PFSK-1 (cell line): ENCODE measurements at regions not wholly inside any gene's neighbourhood (a gene's known extent, or its start where the extent isn't known, plus 50 kb on each side); places are given as distances from the start of the nearest gene placed in this dataset.

Experiments
- POLR2AphosphoS5 ChIP-seq: IDR thresholded peaks from 2 replicates; pipeline ENCODE4 v1.6.1; 2012; ENCODE audit warnings: low read depth, mild to moderate bottlenecking, control low read depth, low read length, moderate library complexity
- TF ChIP-seq, protein P1 (sequence below), 2 experiments: IDR thresholded peaks; 2 replicates each; pipeline versions ENCODE4 v1.6.1 to v1.8.0; 2011 to 2012; ENCODE audit warnings: low read depth in 2 of 2, low read length in 2 of 2, control low read depth in 1 of 2, inconsistent platforms in 1 of 2, mild to moderate bottlenecking in 1 of 2, moderate library complexity in 1 of 2; ENCODE audit not compliant: insufficient read depth in 1 of 2

GRCh38 chr5:157990583-157991181 lies 131.7 kb upstream of the CLINT1 start:
- TF ChIP-seq, protein P1, sequence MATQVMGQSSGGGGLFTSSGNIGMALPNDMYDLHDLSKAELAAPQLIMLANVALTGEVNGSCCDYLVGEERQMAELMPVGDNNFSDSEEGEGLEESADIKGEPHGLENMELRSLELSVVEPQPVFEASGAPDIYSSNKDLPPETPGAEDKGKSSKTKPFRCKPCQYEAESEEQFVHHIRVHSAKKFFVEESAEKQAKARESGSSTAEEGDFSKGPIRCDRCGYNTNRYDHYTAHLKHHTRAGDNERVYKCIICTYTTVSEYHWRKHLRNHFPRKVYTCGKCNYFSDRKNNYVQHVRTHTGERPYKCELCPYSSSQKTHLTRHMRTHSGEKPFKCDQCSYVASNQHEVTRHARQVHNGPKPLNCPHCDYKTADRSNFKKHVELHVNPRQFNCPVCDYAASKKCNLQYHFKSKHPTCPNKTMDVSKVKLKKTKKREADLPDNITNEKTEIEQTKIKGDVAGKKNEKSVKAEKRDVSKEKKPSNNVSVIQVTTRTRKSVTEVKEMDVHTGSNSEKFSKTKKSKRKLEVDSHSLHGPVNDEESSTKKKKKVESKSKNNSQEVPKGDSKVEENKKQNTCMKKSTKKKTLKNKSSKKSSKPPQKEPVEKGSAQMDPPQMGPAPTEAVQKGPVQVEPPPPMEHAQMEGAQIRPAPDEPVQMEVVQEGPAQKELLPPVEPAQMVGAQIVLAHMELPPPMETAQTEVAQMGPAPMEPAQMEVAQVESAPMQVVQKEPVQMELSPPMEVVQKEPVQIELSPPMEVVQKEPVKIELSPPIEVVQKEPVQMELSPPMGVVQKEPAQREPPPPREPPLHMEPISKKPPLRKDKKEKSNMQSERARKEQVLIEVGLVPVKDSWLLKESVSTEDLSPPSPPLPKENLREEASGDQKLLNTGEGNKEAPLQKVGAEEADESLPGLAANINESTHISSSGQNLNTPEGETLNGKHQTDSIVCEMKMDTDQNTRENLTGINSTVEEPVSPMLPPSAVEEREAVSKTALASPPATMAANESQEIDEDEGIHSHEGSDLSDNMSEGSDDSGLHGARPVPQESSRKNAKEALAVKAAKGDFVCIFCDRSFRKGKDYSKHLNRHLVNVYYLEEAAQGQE (IDR thresholded peaks at IDR 0.05; ENCODE audit: insufficient read depth in 1 of 2, low read depth in 2 of 2, low read length in 2 of 2) = no peak
- no peak for TF ChIP-seq POLR2AphosphoS5
